HepG2 (cell line): ENCODE measurements at regions not wholly inside any gene's neighbourhood (a gene's known extent, or its start where the extent isn't known, plus 50 kb on each side); places are given as distances from the start of the nearest gene placed in this dataset.

Source experiments
- ASH2L ChIP-seq: fragments of 300-600, 200-600 bp; sonication (generic); IDR thresholded peaks from 2 replicates; pipeline ENCODE4 v1.7.0; 2017; ENCODE audit warnings: low read depth, mild to moderate bottlenecking, moderate library complexity, mixed read lengths, low read length; ENCODE audit not compliant: insufficient read length
- HNF4G ChIP-seq, 2 experiments: sonication (generic) in 1 of 2; formaldehyde crosslinking in 1 of 2; IDR thresholded peaks; 2 replicates each; pipeline versions ENCODE4 v1.4.0 to v1.6.1; 2011 to 2020; ENCODE audit warnings: borderline replicate concordance in 2 of 2, low read depth in 2 of 2, mild to moderate bottlenecking in 2 of 2, low read length in 1 of 2, missing genetic modification reagents in 1 of 2, moderate library complexity in 1 of 2
- HOMEZ ChIP-seq: IDR thresholded peaks from 2 replicates; pipeline ENCODE4 v1.6.1; 2016; ENCODE audit warnings: low read depth
- PBX3 ChIP-seq: sonication (generic); formaldehyde crosslinking; IDR thresholded peaks from 2 replicates; pipeline ENCODE4 v1.8.1; 2023; ENCODE audit warnings: missing genetic modification reagents, inconsistent platforms, borderline replicate concordance
- SMAD1 ChIP-seq: sonication (generic); formaldehyde crosslinking; IDR thresholded peaks from 2 replicates; pipeline ENCODE4 v1.4.0; 2020; ENCODE audit warnings: missing genetic modification reagents, low read depth, mild to moderate bottlenecking, borderline replicate concordance
- TRIM24 ChIP-seq: sonication (generic); formaldehyde crosslinking; IDR thresholded peaks from 2 replicates; pipeline ENCODE4 v1.8.0; 2022; ENCODE audit warnings: mild to moderate bottlenecking, missing genetic modification reagents
- TSC22D2 ChIP-seq: sonication (generic); formaldehyde crosslinking; IDR thresholded peaks from 2 replicates; pipeline ENCODE4 v1.5.1; 2020; ENCODE audit warnings: missing genetic modification reagents, mild to moderate bottlenecking, borderline replicate concordance
- ZFP36 ChIP-seq: fragments of 150-350 bp; IDR thresholded peaks from 2 replicates; pipeline ENCODE4 v1.6.1; 2018; ENCODE audit warnings: borderline replicate concordance, low read length, low read depth; ENCODE audit not compliant: partially characterized antibody
- ZNF274 ChIP-seq: sonication (generic); formaldehyde crosslinking; IDR thresholded peaks from 2 replicates; pipeline ENCODE4 v1.5.1; 2020; ENCODE audit warnings: mild to moderate bottlenecking, missing genetic modification reagents
- ZNF33A ChIP-seq: sonication (generic); formaldehyde crosslinking; IDR thresholded peaks from 2 replicates; pipeline ENCODE4 v1.5.1; 2020; ENCODE audit warnings: missing genetic modification reagents, mild to moderate bottlenecking, moderate library complexity, borderline replicate concordance
- TF ChIP-seq, protein P1 (sequence below): sonication (generic); formaldehyde crosslinking; IDR thresholded peaks from 2 replicates; pipeline ENCODE4 v1.5.0; 2020; ENCODE audit warnings: mild to moderate bottlenecking, low read depth, missing genetic modification reagents, borderline replicate concordance

DNA sequence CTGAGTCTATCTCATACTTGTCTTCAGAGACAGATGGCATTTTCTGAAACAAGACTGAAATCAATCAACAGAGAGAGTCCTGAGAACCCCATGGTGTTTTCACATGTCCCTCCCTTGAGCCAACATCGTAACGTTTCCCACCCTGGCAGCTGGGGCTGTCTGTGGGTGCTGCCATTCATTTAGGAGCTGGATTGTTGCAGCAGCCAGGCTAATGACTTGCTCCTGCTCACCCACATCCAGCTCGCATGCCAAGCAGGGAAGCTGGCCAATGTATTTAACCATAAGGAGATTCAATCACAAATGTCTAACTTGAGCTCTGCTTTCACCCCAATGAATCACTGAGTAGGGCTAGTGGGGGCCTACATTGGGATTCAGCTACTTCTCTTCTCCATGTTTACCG, 146.1 kb downstream of the ADRA2A start (continued):
- TF ChIP-seq SMAD1 (CRISPR knock-in tag) (no peak), ZNF274 (CRISPR knock-in tag) (no peak), HNF4G (IDR thresholded peaks at IDR 0.05; ENCODE audit: borderline replicate concordance, low read depth, low read length) (no peak), HNF4G (CRISPR knock-in tag; IDR thresholded peaks at IDR 0.05; ENCODE audit: borderline replicate concordance, low read depth) (no peak), TRIM24 (no peak), ASH2L (no peak), TSC22D2 (CRISPR knock-in tag) (no peak), ZFP36 (no peak), HOMEZ (CRISPR knock-in tag) (no peak), PBX3 (CRISPR knock-in tag) (no peak), ZNF33A (CRISPR knock-in tag) (no peak)
- TF ChIP-seq, protein P1, sequence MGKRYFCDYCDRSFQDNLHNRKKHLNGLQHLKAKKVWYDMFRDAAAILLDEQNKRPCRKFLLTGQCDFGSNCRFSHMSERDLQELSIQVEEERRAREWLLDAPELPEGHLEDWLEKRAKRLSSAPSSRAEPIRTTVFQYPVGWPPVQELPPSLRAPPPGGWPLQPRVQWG (CRISPR knock-in tag) = no peak
